Transverse colon (tissue), 1 donor: ENCODE measurements at regions not wholly inside any gene's neighbourhood (a gene's known extent, or its start where the extent isn't known, plus 50 kb on each side); places are given as distances from the start of the nearest gene placed in this dataset.

Experiments
- EP300 ChIP-seq: sonication (generic); formaldehyde crosslinking; IDR thresholded peaks from one replicate; pipeline ENCODE4 v1.6.1; 2017; ENCODE audit warnings: antibody characterized with exemption, low read depth
- POLR2A ChIP-seq: fragments of 450-650 bp; IDR thresholded peaks from one replicate; pipeline ENCODE4 v1.6.1; 2016; ENCODE audit warnings: antibody characterized with exemption, mild to moderate bottlenecking, moderate library complexity

DNA sequence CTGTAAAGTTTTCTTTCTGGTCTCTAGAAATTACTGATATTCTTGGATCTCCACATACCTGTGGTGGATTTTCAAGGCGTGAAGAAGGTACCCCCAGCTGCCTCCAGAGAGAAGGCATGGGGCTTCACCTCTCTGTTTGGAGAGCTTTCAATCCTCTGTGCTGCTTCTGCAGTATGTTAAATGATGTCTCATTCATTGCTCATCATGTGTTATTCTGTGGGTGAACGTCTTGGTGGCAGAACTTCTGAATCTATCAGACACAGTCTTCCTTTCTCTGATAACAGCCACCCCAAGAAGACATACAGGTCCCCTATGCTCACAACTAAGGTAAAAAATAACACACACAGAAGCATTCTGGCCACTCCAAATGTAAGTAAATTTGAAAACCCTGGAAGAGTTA, 221.3 kb upstream of the TMEM260 start:
- no peak for TF ChIP-seq EP300
- no peak for TF ChIP-seq POLR2A
